ENCODE measurements at regions not wholly inside any gene's neighbourhood (a gene's known extent, or its start where the extent isn't known, plus 50 kb on each side); places are given as distances from the start of the nearest gene placed in this dataset.
A peak's percentile ranks its signal among the peaks of the same experiment; 100 is the strongest.

GRCh38 chr10:62869958-62870357 is 53.8 kb upstream of the EGR2 start:
- ATAC-seq, result no peak

GRCh38 chr10:62866941-62867340 is 50.8 kb upstream of the EGR2 start:
- ATAC-seq, result no peak

GRCh38 chr10:62866451-62866850 is 50.3 kb upstream of the EGR2 start:
- ATAC-seq, result peak; percentile 65

Measured in esophagus mucosa (tissue), 1 donor.